Suppressor macrophage treated with lipopolysaccharide for 1 hour (primary cell): ENCODE measurements at regions not wholly inside any gene's neighbourhood (a gene's known extent, or its start where the extent isn't known, plus 50 kb on each side); places are given as distances from the start of the nearest gene placed in this dataset.

Source experiments
- DNase-seq, 3 donors: peaks; one replicate each; pipeline ENCODE4 v3.0.0-alpha.2; 2020 to 2022

DNA sequence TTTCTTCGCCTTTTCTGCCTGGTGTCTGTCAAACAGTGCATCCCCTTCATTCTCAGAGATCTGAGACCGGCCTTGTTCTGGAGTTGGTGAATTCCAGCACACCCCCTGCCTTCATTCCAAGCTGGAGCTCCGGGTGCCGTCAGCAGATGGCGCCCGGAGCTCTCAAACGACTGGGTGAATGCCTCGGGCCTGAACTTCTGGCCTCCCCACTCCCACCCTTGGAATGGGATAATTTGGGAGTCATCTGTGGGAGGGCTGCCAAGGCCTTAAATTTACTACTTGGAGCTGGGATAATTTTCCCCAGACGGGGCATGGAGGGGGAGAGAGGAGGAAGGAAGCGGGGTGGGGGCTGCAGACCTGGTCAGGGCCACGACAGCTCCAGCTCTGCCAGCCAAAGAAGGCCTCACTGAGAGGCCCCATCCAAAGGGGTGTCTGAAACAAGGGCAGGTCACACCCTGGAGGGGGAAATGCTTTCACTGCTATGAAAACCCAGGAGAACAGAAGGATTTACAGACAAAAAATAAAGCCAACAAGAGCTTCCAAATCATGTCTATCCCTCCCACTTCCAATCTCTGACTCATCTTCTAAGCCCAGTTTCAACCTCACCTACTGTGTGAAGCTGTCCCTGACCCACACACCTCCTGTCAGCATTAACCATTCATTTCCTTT is 187.9 kb downstream of the OPA1 start:
- peak; percentile 64 to 79 (median 77) for DNase-seq

DNA sequence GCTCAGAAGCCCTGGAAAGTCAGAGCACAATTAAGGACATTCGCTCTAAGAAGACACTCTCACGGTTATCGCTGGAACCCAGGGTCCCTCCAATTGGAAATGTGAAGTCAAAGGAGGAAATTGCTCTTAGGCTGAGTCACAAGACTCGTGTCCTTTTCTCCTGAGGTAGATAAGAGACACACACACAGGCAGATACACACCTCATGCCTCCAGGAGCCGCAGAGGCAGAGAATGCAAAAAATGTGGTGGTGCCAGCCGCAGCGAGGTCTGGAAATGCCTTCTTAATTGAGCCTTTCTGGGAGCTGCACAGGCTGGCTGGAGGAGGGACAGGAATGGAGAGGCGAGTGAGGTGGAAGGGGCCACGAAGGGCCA is 189.3 kb downstream of the OPA1 start:
- no peak for DNase-seq

DNA sequence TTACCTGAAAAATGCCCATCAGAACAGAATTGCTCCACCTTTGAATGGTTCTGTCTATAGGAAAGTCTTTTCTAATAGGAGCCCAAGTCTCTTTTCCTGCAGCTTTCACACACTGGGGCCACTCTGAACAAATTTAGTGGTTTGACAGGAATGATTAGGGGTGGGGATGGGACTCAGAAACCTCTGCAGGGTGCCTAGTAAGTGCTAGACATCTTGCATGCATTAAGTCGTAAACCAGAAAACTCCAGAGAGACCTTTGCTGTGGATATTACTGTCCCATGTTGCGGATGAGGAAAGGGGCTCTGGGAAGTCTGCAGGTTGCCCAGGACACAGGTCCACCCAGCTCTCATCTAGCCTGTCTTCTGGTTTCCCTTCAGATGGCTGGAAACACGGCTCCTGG is 189.7 kb downstream of the OPA1 start:
- no peak for DNase-seq

GRCh38 chr3:193783166-193783896 is 190.3 kb downstream of the OPA1 start:
- no peak for DNase-seq

GRCh38 chr3:193784822-193785221 is 191.8 kb downstream of the OPA1 start:
- no peak for DNase-seq

- DNase-seq = no peak
These were observed 194.5 kb downstream of the OPA1 start for GRCh38 chr3:193787496-193787870.

DNA sequence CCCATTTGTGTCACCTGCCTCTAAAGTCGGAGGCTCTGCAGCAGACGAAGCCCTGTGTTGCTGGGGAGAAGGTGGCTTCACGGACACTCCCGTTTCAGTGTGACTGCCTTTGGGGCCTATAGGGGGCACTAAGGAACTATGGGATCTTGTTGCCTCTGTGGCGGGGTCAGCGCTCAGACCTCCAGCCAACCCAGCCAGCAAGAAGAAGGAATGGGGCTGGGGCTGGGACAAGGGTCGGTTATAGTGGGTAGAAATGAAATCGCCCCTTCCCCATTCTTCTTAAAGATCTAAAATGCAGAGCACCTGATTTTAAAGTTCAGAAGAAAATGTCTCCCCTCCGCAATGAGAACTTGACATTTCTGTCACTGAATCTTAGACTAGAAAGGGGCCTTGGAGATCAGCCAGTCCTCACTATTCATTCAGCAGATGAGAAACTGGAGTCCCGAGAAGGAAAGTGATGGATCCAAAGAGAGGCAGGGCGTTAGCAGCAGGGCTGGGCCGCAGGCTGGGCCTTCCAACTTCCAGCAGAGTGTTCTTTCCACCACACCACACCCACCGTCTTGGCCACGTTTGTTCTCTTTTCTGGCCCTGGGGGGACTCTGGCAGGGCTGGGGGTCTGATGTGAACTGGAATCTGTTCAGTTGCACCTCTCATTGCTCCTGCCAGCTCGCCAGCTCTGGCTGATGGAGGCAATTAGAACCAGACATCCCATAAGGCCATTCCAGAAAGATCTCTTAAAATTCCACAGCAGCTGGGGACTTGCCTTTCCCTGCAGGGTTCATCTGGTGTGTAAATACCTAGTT is 195.4 kb downstream of the OPA1 start:
- peak; percentile 62 to 78 (median 77) for DNase-seq

DNA sequence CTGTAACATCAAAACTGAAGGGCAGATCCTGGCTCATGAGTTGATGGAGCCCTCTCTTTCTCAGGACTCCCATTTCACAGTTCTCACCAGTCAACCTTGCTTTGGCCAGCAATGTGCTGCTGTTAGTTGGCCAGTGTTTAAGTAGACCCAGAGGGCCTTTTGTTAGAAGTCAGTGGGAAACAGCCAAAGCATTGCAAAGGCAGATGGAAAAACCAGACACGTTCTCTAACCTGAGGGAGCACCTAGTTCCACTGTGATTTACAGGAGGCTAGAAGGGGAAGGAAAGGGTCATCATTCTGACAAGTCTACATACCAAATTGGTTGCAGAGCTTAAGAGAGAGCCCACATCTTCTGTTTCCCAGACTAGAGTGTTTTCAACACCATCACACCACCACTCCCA is 196.4 kb downstream of the OPA1 start:
- no peak for DNase-seq

GRCh38 chr3:193790086-193790990 is 197.3 kb downstream of the OPA1 start:
- no peak for DNase-seq

- DNase-seq = no peak
These were observed 198.3 kb downstream of the OPA1 start for GRCh38 chr3:193791041-193792032.

- DNase-seq = no peak
These were observed 200.1 kb downstream of the OPA1 start for GRCh38 chr3:193793123-193793522.

DNA sequence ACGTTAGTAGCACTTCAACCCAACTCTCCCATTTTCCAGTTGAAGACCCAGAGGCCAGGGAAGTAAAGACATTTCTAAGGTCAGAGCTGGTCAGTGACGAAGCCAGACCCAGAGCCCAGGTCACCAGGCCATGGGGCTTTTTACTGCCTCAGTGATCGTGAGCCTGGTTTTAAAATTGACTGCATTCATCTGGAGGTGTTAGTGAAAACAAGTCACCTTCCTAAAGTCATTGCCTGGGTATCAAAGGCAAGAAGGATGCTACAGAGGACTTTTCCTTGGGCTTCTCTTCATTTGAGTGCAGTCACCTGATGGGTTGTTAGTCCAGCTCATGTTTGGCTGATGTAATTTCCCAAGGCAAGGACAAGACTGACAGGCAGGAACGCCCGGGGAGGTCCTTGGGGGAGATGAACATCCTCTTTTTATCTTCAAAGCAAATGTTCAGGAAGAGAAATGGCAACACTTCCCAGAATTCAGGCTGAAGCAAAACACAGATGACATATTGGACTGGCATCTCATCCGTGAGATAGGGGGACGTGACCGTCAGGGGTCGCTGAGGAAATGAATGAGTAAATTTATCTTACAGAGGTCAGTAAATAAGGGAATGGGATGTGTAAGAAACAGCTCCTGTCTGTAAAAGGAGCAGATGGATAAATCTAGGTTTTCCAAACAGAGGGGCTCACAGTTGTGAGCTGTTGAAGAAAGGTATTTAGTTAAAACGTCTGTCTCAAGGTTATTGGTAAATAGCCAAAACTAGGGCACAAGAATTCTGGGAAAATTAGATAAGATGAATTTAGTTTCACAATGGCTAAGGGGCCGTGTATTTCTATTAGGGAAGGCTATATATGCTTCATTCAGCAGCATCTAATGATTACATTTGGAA is 201.2 kb downstream of the OPA1 start:
- peak; percentile 52 to 61 (median 58) for DNase-seq

DNA sequence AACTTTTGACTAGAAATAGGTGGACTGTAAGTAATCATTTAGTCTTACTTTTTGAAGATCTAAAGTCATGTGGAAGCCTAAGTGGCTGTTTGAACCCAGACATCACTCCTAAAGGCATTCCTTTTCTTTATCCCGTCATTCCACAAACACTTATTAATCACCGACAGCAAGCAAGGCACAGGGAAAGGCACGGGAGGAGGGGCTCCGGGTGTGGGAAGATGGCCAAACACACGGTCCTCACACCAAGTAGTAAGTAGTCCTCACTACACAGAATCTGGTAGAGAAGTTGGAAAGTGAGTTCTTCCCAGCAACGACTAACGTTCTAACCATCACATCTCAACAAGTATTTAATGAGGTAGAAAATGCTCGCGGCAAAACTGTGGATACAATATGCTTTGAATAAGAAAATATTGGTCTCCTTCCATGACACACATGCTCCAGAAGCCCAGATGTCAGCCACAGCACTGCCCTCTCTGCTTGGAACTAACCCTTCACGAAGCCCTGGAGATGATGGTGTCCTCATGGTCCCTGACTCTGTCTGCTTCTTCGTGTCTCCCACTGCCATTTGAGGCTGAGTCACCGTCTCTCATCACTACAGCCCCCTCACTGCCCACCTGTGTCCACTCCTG is 202.2 kb downstream of the OPA1 start:
- DNase-seq = no peak

- no peak for DNase-seq
These were observed 203.1 kb downstream of the OPA1 start for GRCh38 chr3:193796089-193796488.

GRCh38 chr3:193797566-193797965 is 204.6 kb downstream of the OPA1 start:
- no peak for DNase-seq

- no peak for DNase-seq
These were observed 205.0 kb downstream of the OPA1 start for GRCh38 chr3:193798051-193798450.

- no peak for DNase-seq
These were observed 207.4 kb downstream of the OPA1 start for GRCh38 chr3:193800138-193801043.

- DNase-seq = no peak
These were observed 208.1 kb downstream of the OPA1 start for GRCh38 chr3:193801097-193801496.

DNA sequence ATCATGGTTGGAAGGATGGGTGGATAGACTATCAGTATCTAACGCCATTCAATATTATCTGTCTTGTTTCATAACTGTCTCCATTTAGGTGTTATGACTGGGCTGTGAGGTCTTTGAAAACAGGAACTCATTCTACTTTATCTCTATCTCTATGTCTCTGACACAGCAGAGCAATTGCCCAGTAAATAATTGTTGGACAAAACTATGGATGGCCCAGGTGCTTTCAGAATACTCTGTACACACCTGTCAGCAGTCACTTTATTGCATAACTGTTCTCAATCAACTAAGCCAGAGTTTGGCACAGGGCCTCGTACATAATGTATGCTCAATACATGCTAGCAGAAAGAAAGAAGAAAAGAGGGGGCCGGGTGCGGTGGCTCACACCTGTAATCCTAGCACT is 210.3 kb downstream of the OPA1 start:
- DNase-seq = no peak
